ENCODE measurements at regions not wholly inside any gene's neighbourhood (a gene's known extent, or its start where the extent isn't known, plus 50 kb on each side); places are given as distances from the start of the nearest gene placed in this dataset.
A peak's percentile ranks its signal among the peaks of the same experiment; 100 is the strongest.

- no peak for DNase-seq
Measured at GRCh38 chr5:8150791-8151190, 281.8 kb downstream of the MTRR start.

- DNase-seq: no peak
Measured at GRCh38 chr5:8156706-8157105, 287.8 kb downstream of the MTRR start.

DNA sequence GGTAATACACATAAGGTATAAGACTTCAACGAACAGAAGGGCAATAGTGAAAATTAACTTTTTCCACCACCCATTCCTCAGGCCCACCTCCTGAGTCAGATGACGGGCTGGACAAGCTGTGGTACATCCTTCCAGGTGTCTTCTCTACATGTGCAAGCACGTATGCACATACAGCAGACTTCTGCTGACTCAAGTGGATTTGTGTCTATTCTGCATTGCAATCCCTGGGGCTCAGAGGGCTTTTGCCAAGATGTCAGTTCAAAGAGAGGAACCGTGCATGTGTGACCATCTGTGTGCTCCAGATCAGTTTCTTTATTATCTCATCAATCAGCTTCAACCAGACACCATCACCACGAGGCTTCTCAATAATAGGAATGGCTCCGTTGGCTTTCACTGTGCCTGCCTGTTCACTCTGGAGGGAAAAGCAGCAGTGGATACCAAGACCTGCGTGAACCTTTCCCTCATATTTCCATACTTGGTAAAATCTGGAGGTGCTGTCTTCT is 288.4 kb downstream of the MTRR start:
- DNase-seq: no peak

DNA sequence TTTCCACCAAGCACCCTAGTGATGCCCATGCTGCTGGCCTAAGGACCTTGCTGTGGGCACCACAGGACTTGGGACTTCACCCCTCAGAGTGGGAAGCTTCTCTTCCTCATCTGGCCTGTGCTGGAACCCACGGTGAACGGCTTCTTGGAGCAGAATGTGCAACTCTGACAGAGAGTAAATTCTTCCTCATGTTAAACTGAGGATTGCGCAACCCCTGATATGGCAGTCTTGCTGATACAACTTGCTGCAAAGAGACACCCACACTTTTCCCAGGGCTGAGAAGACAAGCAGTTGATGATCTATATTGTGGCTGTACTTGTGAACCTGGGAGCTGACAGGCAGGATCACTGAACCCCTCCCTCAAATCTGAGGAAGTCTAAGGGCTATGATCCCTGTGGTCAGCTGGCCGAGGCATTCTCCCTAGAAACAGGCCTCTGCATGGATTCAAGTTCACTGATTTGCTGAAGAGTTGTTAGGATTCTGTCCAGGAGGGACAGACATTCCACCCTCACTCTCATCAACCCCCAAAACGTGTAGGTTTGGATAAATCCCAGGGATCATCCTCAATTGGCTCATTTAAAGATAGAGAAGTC is 307.2 kb downstream of the MTRR start:
- DNase-seq: no peak

- peak; percentile 10 for DNase-seq
Measured at GRCh38 chr5:8184455-8185063, 315.6 kb downstream of the MTRR start.

DNA sequence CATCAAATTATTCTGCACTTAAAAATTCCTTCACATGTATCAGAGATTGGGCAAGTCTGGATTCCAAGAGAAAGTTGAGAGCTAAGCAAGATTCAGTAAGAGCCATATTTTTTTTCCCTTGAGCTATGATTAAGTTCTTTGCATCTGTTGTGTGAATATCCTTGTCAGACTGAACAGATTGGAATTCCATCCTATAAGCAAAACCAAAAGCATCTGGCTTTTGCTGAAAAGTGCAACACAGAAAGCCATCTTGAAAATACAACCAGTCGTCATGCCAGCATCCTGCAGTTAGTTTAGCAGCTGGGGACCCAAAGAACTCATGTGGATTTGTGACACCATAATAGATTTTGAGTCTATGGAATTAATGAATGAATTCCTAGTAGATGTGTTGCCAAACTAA is 316.9 kb downstream of the MTRR start:
- DNase-seq: no peak

DNA sequence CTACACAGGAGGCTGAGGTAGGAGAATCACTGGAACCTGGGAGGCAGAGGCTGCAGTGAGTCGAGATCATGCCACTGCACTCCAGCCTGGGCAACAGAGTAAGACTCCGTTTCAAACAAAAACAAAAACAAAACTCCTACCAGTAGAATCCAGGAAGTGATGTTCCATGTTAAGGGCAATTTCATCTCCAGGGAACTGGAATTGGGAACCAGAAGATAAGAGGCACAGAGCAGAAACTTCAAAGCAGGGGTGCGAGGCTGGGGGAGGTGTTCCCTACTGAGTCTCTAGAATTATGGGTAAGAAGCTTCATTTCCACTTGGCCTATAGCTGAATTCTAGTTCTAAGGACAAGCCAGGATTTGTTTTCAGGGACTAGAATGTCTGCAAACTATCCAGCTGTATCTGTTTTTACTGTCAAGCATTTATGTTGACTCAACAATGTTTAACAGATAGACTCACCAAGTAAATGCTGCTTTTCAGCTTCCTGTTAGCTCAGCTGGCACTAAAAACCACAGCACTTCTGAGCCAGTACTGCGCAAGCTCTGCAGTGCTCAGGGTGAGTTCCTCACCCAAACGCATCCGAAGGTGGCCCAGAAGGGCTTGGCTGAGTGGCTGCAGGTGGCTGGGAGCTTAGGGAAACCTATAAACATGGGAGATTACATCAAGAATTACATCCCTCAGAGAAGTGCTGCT is 320.1 kb downstream of the MTRR start:
- peak; percentile 24 for DNase-seq

GRCh38 chr5:8192840-8193239 is 323.9 kb downstream of the MTRR start:
- DNase-seq: no peak

DNA sequence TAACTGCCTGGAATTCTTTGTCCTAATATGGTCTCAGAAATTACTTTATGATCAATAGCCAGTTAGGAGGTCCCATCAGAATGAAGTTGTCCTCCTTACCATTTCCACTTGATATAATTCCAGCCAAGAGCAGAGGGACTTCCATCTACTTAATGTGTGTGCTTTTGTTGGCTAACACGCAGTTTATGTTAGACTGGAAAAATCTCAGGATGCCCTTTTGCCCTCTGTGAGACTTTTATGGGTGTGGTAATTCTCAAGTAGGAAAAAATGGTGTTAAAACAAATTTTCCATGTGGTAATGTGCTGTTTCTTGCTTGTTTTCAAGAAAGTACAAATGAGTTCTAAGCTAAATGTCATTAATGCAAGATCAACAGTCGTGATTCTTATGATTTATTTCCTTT is 327.1 kb downstream of the MTRR start:
- DNase-seq: no peak

DNA sequence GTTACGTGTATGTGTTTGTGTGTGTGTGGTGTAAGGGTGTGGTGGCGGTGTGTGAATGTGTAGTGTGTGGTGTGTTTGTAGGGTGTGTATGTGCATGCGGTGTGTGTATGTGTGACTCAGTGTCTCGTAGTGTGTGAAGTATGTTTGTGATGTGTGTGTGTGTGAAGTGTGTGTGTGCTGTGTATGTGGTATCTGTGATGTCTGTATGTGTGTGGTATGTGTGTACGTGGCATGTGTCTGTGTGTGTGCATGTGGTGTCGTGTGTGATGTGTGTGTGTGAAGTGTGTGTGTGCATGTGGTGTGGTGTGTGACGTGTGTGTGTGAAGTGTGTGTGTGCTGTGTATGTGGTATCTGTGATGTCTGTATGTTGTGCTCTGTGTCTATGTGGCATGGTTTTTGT is 339.4 kb downstream of the MTRR start:
- no peak for DNase-seq

DNA sequence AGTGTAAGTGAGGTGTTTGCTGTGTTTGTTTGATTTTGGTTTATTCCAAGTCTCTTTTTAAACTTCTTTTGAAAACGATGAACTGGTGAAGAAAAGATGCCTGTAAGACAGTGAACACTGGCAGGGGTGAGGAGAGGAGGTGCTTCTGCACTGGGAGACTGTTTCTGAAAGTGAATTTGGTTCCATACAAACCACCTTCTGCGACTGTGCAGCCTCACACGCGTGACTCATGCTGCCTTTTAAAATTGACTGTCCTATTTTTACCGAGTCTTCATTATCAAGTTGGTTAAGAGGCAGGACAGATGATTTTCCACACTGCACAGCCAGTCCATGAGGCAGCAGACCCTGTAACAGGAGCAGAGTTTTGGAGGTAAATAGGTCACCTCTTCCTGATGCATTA is 340.6 kb downstream of the MTRR start:
- no peak for DNase-seq

GRCh38 chr5:8213701-8214240 is 344.8 kb downstream of the MTRR start:
- DNase-seq: no peak

DNA sequence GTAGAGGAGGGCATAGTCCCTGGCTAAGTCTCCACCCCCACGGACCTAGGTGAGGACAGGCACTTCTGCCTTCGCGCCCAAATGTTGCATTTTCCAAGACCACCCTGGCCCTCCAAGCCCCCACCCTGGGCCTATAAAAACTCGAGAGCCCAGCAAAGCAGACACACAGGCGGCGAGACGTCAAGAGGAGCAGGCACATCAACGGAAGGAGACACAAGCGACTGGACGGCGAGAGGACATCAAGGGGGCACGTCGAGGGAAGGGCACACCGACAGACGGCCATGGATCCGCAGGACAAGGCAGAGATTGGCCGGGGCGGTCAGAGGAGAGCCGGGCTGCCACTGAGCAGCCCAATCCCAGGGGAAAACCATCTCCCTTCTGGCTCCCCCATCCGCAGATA is 348.0 kb downstream of the MTRR start:
- no peak for DNase-seq

DNA sequence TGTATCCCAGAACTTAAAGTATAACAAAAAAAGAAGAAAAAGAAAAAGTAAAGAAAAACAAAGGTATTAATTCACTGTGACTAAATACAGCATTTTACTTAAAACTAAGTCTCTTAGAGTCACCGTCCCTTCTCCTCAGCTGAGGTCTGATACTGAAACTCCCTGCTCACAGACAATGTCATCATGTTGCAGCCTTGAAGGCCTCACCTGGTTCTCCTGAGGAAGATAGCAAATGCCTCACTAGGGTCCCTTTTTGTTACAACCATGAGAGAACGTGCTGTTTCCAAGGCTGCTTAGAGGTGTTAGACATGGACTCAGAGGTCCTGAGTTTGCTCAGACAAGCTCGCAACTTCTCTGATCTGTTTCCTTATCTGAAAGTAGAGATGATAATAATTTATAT is 357.2 kb downstream of the MTRR start:
- no peak for DNase-seq

DNA sequence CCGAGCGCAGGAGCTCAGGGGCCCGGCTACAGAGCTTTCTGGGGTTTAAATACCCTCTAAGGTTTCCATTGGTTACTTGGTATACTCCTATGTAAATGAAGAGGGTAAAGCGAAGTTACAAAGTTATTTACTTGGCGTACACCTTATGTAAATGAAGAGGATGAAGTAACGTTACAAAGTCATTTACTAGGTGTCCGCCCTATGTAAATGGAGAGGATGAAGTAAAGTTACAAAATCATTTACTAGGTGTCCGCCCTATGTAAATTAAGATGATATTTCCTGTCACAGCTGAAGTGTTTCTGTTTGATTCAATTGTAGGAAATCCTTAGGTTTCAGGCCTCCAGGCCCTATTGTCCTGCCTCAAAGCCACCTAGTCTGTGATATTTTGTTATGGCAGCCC is 358.2 kb downstream of the MTRR start:
- no peak for DNase-seq

- no peak for DNase-seq
Measured at GRCh38 chr5:8229551-8229950, 360.6 kb downstream of the MTRR start.

DNA sequence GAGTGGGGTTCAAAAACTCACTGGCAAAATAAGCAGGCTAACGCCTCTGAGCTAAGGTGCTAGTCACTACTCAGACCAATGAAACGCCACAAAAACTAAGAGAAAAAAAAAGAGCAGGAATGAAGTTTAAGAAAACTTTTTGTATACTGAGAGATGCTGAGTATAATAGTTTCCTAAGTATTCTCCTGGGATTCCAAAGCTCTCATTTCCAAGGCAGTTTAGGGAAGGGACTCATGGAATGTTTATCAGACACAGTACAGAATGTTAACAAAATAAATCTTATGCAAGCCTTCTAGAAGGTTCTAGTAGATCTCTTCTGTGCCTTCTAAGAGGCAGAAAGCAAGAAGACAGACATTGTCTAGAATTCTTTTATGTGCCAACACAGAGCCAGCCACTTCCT is 361.9 kb downstream of the MTRR start:
- no peak for DNase-seq

GRCh38 chr5:8233479-8233878 is 364.5 kb downstream of the MTRR start:
- DNase-seq: no peak

DNA sequence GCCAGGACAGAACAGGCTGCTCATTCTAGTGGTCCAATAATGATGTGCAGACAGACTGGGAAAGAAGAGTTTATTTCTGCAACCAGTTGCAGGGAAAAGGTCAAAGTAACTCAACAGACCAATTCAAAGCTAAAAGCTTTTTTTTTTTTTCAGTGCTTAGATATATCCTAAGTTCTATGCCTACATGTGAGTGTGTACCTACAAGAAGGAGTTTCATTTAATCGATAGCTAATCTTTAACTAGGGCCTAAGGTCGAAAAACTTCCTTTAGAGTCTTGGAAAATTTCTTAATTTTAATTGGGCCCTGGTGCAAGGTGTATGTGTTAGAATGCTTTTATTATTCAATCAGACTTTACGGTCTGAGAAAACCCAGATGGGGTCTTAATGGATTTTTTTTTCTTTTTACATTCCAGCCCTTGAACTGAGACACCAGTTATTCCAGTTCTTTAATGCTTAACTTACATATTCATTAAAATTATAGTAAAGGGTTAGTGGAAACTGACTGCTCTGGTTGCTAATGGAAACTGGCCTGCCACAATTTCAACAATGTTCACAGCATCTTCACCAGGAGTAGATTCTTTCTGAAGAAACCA is 365.3 kb downstream of the MTRR start:
- no peak for DNase-seq

DNA sequence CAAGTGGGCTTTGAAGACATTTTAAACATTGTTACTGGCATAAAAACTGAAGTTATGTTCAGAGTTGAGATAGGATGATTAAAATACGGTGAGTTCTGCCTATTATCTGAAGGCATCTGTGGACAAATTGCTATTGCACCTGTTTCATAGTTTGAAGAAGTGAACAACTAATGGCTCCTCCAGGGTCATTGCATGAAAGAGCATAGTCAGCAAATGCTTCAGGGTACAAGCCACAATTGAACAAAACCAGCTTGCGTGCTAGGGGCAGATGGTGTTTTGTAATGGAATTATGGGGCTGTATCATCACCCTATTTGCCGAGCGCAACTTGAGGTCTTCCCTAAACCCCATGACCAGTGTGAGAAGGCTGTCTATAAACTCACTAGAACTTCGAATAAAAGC is 369.1 kb downstream of the MTRR start:
- DNase-seq: no peak

GRCh38 chr5:8239198-8239597 is 370.2 kb downstream of the MTRR start:
- no peak for DNase-seq

DNA sequence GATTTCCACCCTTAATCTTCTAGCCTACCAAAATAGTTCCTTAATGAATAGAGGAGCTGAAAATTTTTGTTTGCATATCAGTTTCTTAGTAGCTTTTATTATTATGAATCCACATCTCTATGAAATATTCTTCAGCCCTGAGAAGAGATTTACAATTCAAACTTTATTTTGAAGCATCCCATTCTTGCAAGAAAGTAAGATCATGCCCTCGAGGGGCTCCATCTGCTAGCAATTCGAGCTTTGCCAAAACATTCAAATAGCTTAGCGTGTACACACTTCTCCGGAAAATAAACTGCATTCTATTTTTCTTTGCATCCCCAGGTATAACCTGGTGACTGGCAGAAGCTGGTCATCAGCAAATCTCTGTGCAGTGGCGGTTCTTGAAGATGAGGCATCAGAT is 370.7 kb downstream of the MTRR start:
- DNase-seq: no peak

- DNase-seq: no peak
Measured at GRCh38 chr5:8241076-8241475, 372.1 kb downstream of the MTRR start.

DNA sequence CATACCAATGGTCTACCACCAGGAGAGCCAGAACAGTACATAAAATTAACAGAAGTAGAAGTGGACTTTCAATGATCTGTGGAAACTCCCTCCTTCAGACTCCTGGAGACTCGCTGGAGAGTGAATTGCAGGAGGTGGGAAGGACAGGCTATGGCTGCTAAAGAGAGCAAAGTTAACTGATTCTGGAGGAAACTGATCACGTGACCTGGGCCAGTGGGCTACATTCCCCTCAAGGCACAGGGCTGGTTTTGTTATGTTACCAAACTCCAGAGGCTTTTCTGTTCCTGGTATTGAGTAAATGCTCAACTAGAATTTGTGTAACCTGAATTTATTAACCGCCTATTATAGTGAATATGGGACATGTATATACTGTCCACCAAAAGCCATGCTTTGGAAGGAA is 372.6 kb downstream of the MTRR start:
- no peak for DNase-seq
